KMS-11 (cell line): ENCODE measurements at regions not wholly inside any gene's neighbourhood (a gene's known extent, or its start where the extent isn't known, plus 50 kb on each side); places are given as distances from the start of the nearest gene placed in this dataset.

Source experiments
- H2AFZ ChIP-seq: fragments of 200-600 bp; sonication (generic); 2 replicates; pipeline ENCODE4 v1.6.1; 2016; ENCODE audit warnings: antibody characterized with exemption, mixed run types, low read depth
- H3K27ac ChIP-seq: fragments of 200-600 bp; sonication (generic); 2 replicates; pipeline ENCODE4 v1.6.1; 2016; ENCODE audit warnings: mild to moderate bottlenecking, mixed run types
- H3K27me3 ChIP-seq: fragments of 200-600 bp; sonication (generic); 2 replicates; pipeline ENCODE4 v1.6.1; 2017; ENCODE audit warnings: mild to moderate bottlenecking, low read depth, mixed run types, moderate library complexity; ENCODE audit not compliant: insufficient read depth
- H3K36me3 ChIP-seq: fragments of 200-600 bp; sonication (generic); 2 replicates; pipeline ENCODE4 v1.6.1; 2017; ENCODE audit warnings: mild to moderate bottlenecking, mixed run types; ENCODE audit not compliant: insufficient read depth
- H3K4me1 ChIP-seq: fragments of 200-600 bp; sonication (generic); 2 replicates; pipeline ENCODE4 v1.6.1; 2016; ENCODE audit warnings: mild to moderate bottlenecking, low read depth, mixed run types; ENCODE audit not compliant: poor library complexity, severe bottlenecking
- H3K4me2 ChIP-seq: fragments of 200-600 bp; sonication (generic); 2 replicates; pipeline ENCODE4 v1.7.0; 2016; ENCODE audit warnings: mild to moderate bottlenecking, mixed run types
- H3K4me3 ChIP-seq: fragments of 200-600 bp; sonication (generic); IDR thresholded peaks from 2 replicates; pipeline ENCODE4 v1.6.1; 2017; ENCODE audit warnings: low read depth, low read length, mixed read lengths; ENCODE audit not compliant: insufficient read depth
- H3K79me2 ChIP-seq: fragments of 200-600 bp; sonication (generic); 2 replicates; pipeline ENCODE4 v1.6.1; 2016; ENCODE audit warnings: low read depth, mixed run types; ENCODE audit not compliant: insufficient read depth
- H3K9ac ChIP-seq: fragments of 200-600 bp; sonication (generic); 2 replicates; pipeline ENCODE4 v1.6.1; 2016; ENCODE audit warnings: mild to moderate bottlenecking, mixed run types
- H4K20me1 ChIP-seq: fragments of 200-600 bp; sonication (generic); 2 replicates; pipeline ENCODE4 v1.6.1; 2016; ENCODE audit warnings: mild to moderate bottlenecking, mixed run types; ENCODE audit not compliant: insufficient read depth
- TF ChIP-seq, protein P1 (sequence below): fragments of 200-600 bp; sonication (generic); conservative IDR thresholded peaks from 2 replicates; pipeline ENCODE4 v1.6.1; 2017; ENCODE audit warnings: low read depth, mild to moderate bottlenecking, antibody characterized with exemption, low read length, moderate library complexity, mixed read lengths

DNA sequence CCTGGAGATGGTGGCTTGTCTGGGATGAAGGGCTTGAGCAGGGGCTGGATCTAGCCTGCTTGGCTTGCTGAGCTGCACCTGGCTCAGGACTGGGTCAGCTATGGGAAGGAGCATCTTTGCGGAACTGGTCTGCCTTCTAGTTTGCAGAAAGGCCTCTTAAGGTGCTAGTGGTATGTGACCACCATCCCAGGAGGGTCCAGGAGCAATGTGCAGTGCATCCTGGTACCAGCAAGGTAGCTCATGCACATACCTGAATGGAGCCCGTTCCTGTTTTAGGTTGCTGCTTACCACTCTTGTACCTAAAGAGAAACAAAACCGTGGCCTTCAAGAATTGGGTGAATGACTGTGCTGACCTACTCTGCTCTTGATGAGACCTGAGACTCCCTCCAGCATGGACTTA is 118.6 kb upstream of the PELI1 start:
- Histone ChIP-seq H4K20me1 (no peaks in the 10 kb centered on the region), H3K4me3 (no peak overlapping the region), H3K27me3 (no peaks in the 10 kb centered on the region), H3K27ac (no peak overlapping the region), H3K4me2 (no peak overlapping the region), H3K36me3 (no peaks in the 10 kb centered on the region), H3K4me1 (no peaks in the 10 kb centered on the region), H3K79me2 (no peaks in the 10 kb centered on the region), H2AFZ (no peak overlapping the region), H3K9ac (no peak overlapping the region)
- TF ChIP-seq, protein P1, sequence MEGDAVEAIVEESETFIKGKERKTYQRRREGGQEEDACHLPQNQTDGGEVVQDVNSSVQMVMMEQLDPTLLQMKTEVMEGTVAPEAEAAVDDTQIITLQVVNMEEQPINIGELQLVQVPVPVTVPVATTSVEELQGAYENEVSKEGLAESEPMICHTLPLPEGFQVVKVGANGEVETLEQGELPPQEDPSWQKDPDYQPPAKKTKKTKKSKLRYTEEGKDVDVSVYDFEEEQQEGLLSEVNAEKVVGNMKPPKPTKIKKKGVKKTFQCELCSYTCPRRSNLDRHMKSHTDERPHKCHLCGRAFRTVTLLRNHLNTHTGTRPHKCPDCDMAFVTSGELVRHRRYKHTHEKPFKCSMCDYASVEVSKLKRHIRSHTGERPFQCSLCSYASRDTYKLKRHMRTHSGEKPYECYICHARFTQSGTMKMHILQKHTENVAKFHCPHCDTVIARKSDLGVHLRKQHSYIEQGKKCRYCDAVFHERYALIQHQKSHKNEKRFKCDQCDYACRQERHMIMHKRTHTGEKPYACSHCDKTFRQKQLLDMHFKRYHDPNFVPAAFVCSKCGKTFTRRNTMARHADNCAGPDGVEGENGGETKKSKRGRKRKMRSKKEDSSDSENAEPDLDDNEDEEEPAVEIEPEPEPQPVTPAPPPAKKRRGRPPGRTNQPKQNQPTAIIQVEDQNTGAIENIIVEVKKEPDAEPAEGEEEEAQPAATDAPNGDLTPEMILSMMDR, result no peak

DNA sequence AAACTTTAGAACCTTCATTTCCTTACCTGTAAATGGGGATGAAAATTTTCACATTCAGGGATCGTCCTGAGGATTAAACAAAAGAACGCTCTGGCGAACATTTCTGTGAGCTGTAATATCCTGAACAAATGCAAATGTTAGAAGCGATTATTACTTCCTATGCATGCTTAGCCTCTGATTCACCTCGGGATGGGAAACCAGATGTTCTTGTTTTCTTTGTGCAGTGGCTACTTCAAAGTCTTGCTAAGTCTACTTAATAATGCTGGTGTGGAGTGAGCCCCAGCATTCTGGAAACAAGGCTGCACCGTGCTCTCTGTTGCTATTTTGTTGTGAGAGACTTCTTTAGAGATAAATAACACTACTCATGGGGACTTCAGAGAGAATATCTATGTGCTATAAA is 119.1 kb upstream of the PELI1 start:
- no peaks in the 10 kb centered on the region for H4K20me1 ChIP-seq
- H3K27me3 ChIP-seq, result no peaks in the 10 kb centered on the region
- no peak overlapping the region for H3K4me2 ChIP-seq
- H3K27ac ChIP-seq, result no peak overlapping the region
- no peaks in the 10 kb centered on the region for H3K36me3 ChIP-seq
- H3K9ac ChIP-seq, result no peak overlapping the region
- H3K4me3 ChIP-seq, result no peak overlapping the region
- H3K79me2 ChIP-seq, result no peaks in the 10 kb centered on the region
- TF ChIP-seq, protein P1, result no peak
- no peak overlapping the region for H2AFZ ChIP-seq
- H3K4me1 ChIP-seq, result no peaks in the 10 kb centered on the region

DNA sequence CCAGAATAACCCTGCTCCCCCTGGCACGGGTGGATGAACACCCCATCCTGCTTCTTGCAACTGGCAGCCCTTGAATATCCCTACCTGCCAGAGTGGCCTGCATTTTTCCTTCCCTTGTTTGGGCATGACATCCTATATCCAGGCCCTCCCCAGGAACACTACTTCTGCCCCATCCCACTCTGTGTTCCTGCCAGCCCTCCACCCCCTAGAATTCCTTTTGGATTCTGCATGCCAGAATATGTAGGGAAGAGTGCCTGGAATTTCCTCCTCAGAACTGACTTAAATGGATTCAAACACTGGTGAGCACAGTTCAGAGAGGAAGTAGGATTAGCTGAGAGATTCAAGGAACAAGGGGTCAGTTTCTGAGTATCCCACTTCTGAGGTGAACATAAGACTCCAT is 123.5 kb upstream of the PELI1 start:
- H4K20me1 ChIP-seq, result no peaks in the 10 kb centered on the region
- no peaks in the 10 kb centered on the region for H3K27me3 ChIP-seq
- no peak overlapping the region for H3K4me3 ChIP-seq
- peaks cover 7% of the 10 kb centered on the region for H3K4me1 ChIP-seq
- no peak overlapping the region for H3K9ac ChIP-seq
- TF ChIP-seq, protein P1, result no peak
- no peaks in the 10 kb centered on the region for H3K36me3 ChIP-seq
- no peak overlapping the region for H2AFZ ChIP-seq
- no peak overlapping the region for H3K27ac ChIP-seq
- H3K79me2 ChIP-seq, result no peaks in the 10 kb centered on the region
- H3K4me2 ChIP-seq, result no peak overlapping the region

DNA sequence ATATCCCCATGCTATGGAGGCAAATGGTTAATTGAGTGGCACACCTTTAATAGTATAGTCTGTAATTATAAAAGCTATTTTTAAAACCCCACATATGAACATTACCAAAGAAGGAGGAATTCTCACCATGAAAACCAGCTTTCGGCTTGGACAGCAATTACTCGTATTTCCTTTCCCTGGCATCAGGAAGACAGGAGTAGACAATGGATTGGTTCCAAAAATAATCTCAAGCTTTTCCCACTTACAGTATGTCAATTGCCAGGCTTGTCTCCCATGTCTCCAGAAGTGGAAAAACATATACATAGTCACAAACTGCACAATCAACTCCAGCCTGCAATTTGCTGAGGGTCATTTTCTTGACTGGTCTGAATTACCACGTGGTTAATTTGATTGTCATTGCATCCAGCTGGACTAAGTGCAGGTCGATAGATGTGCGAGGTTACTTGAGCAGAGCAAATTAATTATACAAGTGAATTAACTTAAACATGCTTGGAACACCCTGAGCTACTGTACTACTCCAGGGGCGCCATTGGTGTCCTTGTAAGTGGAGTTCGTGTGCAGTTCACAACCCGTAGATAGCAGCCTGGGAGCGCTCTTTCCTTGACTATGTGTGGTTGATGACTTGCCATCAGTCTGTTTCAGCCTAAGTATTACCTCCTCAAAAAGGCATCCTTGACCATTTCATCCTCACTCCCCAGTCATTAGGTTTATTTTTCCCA is 124.3 kb upstream of the PELI1 start:
- Histone ChIP-seq H3K27me3 (no peaks in the 10 kb centered on the region), H3K79me2 (no peaks in the 10 kb centered on the region), H3K27ac (no peak overlapping the region), H3K4me3 (no peak overlapping the region), H4K20me1 (no peaks in the 10 kb centered on the region), H3K4me1 (peaks cover 15% of the 10 kb centered on the region), H3K36me3 (no peaks in the 10 kb centered on the region), H3K9ac (no peak overlapping the region), H2AFZ (no peak overlapping the region), H3K4me2 (no peak overlapping the region)
- TF ChIP-seq, protein P1, result no peak
